ENCODE measurements at regions not wholly inside any gene's neighbourhood (a gene's known extent, or its start where the extent isn't known, plus 50 kb on each side); places are given as distances from the start of the nearest gene placed in this dataset.

- no peak for TF ChIP-seq EZH2 (IDR thresholded peaks at IDR 0.05; ENCODE audit: borderline replicate concordance, low read depth, low read length, poor library complexity, severe bottlenecking)
- TF ChIP-seq CTCF (conservative IDR thresholded peaks at IDR 0.05; ENCODE audit: low read depth, low read length), result no peak
These were observed 147.4 kb upstream of the BCHE start for GRCh38 chr3:165984589-165984988.

Measured in A673 (cell line).